NCI-H1417 treated with DMSO at 0.1 percent for 48 hours (cell line): ENCODE measurements at regions not wholly inside any gene's neighbourhood (a gene's known extent, or its start where the extent isn't known, plus 50 kb on each side); places are given as distances from the start of the nearest gene placed in this dataset.
"Not testable (repeated sequence)": the region's sequence is repeated elsewhere in the genome, so short reads cannot be mapped to it uniquely, and the experiment has no call there.

Source experiments
- DNase-seq: peaks from one replicate; lab custom pipeline; 2025; lab: John Stamatoyannopoulos, UW

GRCh38 chr10:123221418-123221817 lies 67.2 kb downstream of the BUB3 start:
- no peak for DNase-seq

- DNase-seq = no peak
Measured at GRCh38 chr10:123222832-123223231, 68.6 kb downstream of the BUB3 start.

GRCh38 chr10:123227706-123228105 lies 73.5 kb downstream of the BUB3 start:
- DNase-seq = no peak

GRCh38 chr10:123229927-123230630 lies 75.9 kb downstream of the BUB3 start:
- DNase-seq = no peak

GRCh38 chr10:123232879-123233278 lies 78.7 kb downstream of the BUB3 start:
- DNase-seq = not testable (repeated sequence)

GRCh38 chr10:123235014-123235413 lies 80.8 kb downstream of the BUB3 start:
- DNase-seq = not testable (repeated sequence)

GRCh38 chr10:123236126-123236525 lies 81.9 kb downstream of the BUB3 start:
- no peak for DNase-seq

GRCh38 chr10:123240250-123240649 lies 86.0 kb downstream of the BUB3 start:
- DNase-seq = no peak

- DNase-seq = no peak
Measured at GRCh38 chr10:123240776-123241175, 86.6 kb downstream of the BUB3 start.

GRCh38 chr10:123241391-123242141 lies 87.4 kb downstream of the BUB3 start:
- DNase-seq = no peak

GRCh38 chr10:123244747-123245146 lies 90.5 kb downstream of the BUB3 start:
- no peak for DNase-seq

GRCh38 chr10:123245264-123245663 lies 91.1 kb downstream of the BUB3 start:
- DNase-seq = no peak

GRCh38 chr10:123249894-123250293 lies 95.7 kb downstream of the BUB3 start:
- no peak for DNase-seq

GRCh38 chr10:123250640-123251039 lies 96.4 kb downstream of the BUB3 start:
- DNase-seq = peak; percentile 11

- DNase-seq = no peak
Measured at GRCh38 chr10:123252779-123253178, 98.6 kb downstream of the BUB3 start.

- DNase-seq = not testable (repeated sequence)
Measured at GRCh38 chr10:123254343-123254742, 100.1 kb downstream of the BUB3 start.

GRCh38 chr10:123257904-123258456 lies 103.8 kb downstream of the BUB3 start:
- DNase-seq = peak; percentile 46

GRCh38 chr10:123259081-123259480 lies 104.9 kb downstream of the BUB3 start:
- no peak for DNase-seq

- no peak for DNase-seq
Measured at GRCh38 chr10:123259791-123260190, 105.6 kb downstream of the BUB3 start.

GRCh38 chr10:123262456-123262855 lies 108.3 kb downstream of the BUB3 start:
- DNase-seq = no peak

GRCh38 chr10:123266971-123267370 lies 112.8 kb downstream of the BUB3 start:
- DNase-seq = no peak

GRCh38 chr10:123269017-123269552 lies 114.9 kb downstream of the BUB3 start:
- DNase-seq = no peak

GRCh38 chr10:123269675-123270074 lies 115.5 kb downstream of the BUB3 start:
- no peak for DNase-seq
